MCF 10A (cell line): ENCODE measurements at regions not wholly inside any gene's neighbourhood (a gene's known extent, or its start where the extent isn't known, plus 50 kb on each side); places are given as distances from the start of the nearest gene placed in this dataset.
"Not testable (repeated sequence)": the region's sequence is repeated elsewhere in the genome, so short reads cannot be mapped to it uniquely, and the experiment has no call there.

Experiments used
- BruUV-seq: library from RNA; stranded (reverse); fragments of 400-500 nt; replicated peaks from 2 replicates; lab custom pipeline; 2021; lab: Mats Ljungman, UMichigan
- CTCF ChIA-PET: fragments of 300-600 bp; sonication (Branson Sonifier 250); formaldehyde crosslinking; extraction: SDS; loops from one replicate; lab custom pipeline; 2021; ENCODE audit warnings: antibody characterized with exemption, inconsistent platforms; lab: Yijun Ruan, JAX
- POLR2A ChIA-PET: fragments of 300-600, 350-650 bp; sonication (Branson Sonifier 250); formaldehyde crosslinking; extraction: SDS; loops from one replicate; lab custom pipeline; 2020; ENCODE audit warnings: antibody characterized with exemption, inconsistent platforms; lab: Yijun Ruan, JAX
- DNase-seq: peaks from one replicate; pipeline ENCODE4 v3.0.0-alpha.2; 2018; ENCODE audit not compliant: unreplicated experiment
- H3K27ac Mint-ChIP-seq: one replicate; pipeline ENCODE4 v1.8.0; 2022; ENCODE audit warnings: mild to moderate bottlenecking, low read depth, mixed read lengths; ENCODE audit not compliant: unreplicated experiment
- H3K27me3 Mint-ChIP-seq: one replicate; pipeline ENCODE4 v1.8.0; 2022; ENCODE audit warnings: mixed read lengths; ENCODE audit not compliant: insufficient read depth, unreplicated experiment
- H3K36me3 Mint-ChIP-seq: one replicate; pipeline ENCODE4 v1.8.0; 2022; ENCODE audit warnings: mild to moderate bottlenecking, moderate library complexity, mixed read lengths; ENCODE audit not compliant: insufficient read depth, unreplicated experiment
- H3K4me1 Mint-ChIP-seq: one replicate; pipeline ENCODE4 v1.8.0; 2022; ENCODE audit warnings: mixed read lengths; ENCODE audit not compliant: insufficient read depth, unreplicated experiment
- H3K4me3 Mint-ChIP-seq: one replicate; pipeline ENCODE4 v1.8.0; 2022; ENCODE audit warnings: mild to moderate bottlenecking, moderate library complexity, mixed read lengths; ENCODE audit not compliant: unreplicated experiment
- H3K9me3 Mint-ChIP-seq: one replicate; pipeline ENCODE4 v1.8.0; 2022; ENCODE audit warnings: mixed read lengths; ENCODE audit not compliant: unreplicated experiment
- intact Hi-C: fragments of 100-400 bp; cut with micrococcal nuclease; formaldehyde crosslinking; loops from 2 replicates; pipeline ENCODE4 v1.14.1; 2022
- TF ChIP-seq, protein P1 (sequence below): fragments of 200-600 bp; IDR thresholded peaks from one replicate; pipeline ENCODE4 v1.8.0; 2022; ENCODE audit warnings: antibody characterized with exemption, mild to moderate bottlenecking; ENCODE audit not compliant: unreplicated experiment

DNA sequence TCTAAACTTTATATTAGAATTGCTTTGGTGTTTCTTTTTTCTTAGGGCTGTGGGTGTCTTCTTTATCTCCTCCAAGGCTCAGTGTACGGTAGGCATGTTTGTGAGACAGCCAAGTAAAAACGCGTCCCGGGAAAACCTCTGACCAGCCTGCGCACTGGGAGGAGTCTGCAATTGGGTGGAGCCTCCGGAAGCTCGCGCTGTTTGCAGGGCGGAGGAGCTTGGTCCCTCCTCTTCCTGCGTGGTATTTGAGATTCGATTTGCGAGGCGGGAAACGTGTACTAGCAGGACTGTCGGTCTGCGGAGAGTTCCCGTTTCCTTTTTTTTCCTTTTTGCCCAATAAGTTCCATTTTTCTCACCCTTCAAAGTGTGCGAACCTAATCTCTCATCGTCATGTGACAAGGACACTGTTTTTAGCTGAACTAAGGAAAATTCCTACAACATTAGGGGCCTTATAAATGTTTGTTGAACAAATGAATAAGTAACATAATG, 182.1 kb upstream of the OTX2 start:
- no peaks in the 10 kb centered on the region for H3K4me1 Mint-ChIP-seq
- no peak overlapping the region for H3K4me3 Mint-ChIP-seq
- TF ChIP-seq, protein P1, sequence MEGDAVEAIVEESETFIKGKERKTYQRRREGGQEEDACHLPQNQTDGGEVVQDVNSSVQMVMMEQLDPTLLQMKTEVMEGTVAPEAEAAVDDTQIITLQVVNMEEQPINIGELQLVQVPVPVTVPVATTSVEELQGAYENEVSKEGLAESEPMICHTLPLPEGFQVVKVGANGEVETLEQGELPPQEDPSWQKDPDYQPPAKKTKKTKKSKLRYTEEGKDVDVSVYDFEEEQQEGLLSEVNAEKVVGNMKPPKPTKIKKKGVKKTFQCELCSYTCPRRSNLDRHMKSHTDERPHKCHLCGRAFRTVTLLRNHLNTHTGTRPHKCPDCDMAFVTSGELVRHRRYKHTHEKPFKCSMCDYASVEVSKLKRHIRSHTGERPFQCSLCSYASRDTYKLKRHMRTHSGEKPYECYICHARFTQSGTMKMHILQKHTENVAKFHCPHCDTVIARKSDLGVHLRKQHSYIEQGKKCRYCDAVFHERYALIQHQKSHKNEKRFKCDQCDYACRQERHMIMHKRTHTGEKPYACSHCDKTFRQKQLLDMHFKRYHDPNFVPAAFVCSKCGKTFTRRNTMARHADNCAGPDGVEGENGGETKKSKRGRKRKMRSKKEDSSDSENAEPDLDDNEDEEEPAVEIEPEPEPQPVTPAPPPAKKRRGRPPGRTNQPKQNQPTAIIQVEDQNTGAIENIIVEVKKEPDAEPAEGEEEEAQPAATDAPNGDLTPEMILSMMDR: no peak
- H3K27me3 Mint-ChIP-seq: peaks cover 15% of the 10 kb centered on the region
- no TSS peak for BruUV-seq
- no peak for DNase-seq
- H3K27ac Mint-ChIP-seq: no peak overlapping the region
- H3K9me3 Mint-ChIP-seq: no peaks in the 10 kb centered on the region
- H3K36me3 Mint-ChIP-seq: no peaks in the 10 kb centered on the region
- POLR2A ChIA-PET: no interaction called here
- intact Hi-C loops: no loop called here
- CTCF ChIA-PET: no interaction called here

DNA sequence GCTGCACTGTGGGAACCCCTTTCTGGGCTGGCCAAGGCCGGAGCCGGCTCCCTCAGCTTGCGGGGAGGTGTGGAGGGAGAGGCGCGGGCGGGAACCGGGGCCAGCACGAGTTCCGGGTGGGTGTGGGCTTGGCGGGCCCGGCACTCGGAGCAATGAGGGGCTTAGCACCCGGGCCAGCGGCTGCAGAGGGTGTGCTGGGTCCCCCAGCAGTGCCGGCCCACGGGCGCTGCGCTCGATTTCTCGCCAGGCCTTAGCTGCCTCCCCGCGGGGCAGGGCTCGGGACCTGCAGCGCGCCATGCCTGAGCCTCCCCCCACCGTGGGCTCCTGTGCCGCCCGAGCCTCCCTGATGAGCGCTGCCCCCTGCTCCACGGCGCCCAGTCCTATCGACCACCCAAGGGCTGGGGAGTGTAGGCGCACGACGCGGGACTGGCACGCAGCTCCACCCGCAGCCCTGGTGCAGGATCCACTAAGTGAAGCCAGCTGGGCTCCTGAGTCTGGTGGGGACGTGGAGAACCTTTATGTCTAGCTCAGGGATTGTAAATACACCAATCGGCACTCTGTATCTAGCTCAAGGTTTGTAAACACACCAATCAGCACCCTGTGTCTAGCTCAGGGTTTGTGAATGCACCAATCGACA, 180.8 kb upstream of the OTX2 start:
- H3K4me3 Mint-ChIP-seq, intact Hi-C loops, H3K9me3 Mint-ChIP-seq, POLR2A ChIA-PET, H3K27ac Mint-ChIP-seq, CTCF ChIA-PET, H3K36me3 Mint-ChIP-seq, BruUV-seq, DNase-seq, H3K4me1 Mint-ChIP-seq: not testable (repeated sequence)
- peaks cover 15% of the 10 kb centered on the region for H3K27me3 Mint-ChIP-seq

DNA sequence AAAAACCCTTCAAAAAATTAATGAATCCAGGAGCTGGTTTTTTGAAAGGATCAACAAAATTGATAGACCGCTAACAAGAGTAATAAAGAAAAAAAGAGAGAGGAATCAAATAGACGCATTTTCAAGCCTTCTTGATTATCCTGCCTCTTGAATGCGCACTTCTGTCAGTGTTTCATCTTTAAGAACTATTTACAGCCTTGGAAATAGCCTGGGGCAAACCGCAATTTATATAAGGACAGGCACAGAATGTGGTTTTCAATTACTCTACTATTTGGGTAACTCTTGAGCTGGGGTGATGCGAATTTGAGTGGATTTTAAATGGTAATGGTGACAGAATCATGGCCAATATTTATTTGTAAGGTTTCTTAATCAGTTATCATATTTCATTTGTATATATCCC, 179.1 kb upstream of the OTX2 start:
- no peak overlapping the region for H3K4me3 Mint-ChIP-seq
- CTCF ChIA-PET: interaction anchor here (0.8 kb wide), 1 partner anchor 1160 kb away, joined by 4 read pairs; no protein-coding TSS in a partner anchor

DNA sequence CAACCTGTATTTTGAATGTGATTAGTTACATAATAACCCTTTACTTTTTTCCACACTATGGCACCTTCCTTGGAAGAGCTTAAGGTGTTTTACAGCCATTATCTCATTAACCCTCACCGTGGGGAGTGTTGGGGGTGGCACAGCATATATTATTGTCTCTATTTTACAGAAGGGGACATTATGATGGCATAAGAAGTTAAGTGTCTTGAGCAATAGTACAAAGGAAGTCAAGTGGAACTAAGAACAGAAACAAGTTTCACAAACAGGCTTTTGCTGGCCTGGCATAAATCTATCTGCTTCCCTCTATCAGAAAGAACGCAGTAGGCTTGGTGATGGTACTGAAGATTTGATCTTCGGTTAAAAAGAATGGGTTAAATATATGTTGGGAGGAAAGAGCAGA, 169.7 kb upstream of the OTX2 start:
- Mint-ChIP-seq H3K36me3 (no peaks in the 10 kb centered on the region), H3K4me1 (peaks cover 6% of the 10 kb centered on the region), H3K9me3 (no peaks in the 10 kb centered on the region), H3K4me3 (no peak overlapping the region), H3K27ac (no peak overlapping the region), H3K27me3 (peaks cover 56% of the 10 kb centered on the region)
- POLR2A ChIA-PET: no interaction called here
- TF ChIP-seq, protein P1: no peak
- DNase-seq: no peak
- CTCF ChIA-PET: no interaction called here
- intact Hi-C loops: no loop called here
- no TSS peak for BruUV-seq

More for the DNA sequence above, 179.1 kb upstream of the OTX2 start:
- Mint-ChIP-seq H3K9me3 (no peaks in the 10 kb centered on the region), H3K27ac (no peak overlapping the region), H3K27me3 (peaks cover 15% of the 10 kb centered on the region), H3K4me1 (no peaks in the 10 kb centered on the region), H3K36me3 (no peaks in the 10 kb centered on the region)
- intact Hi-C loops: no loop called here
- BruUV-seq: no TSS peak
- no peak for DNase-seq
- POLR2A ChIA-PET: no interaction called here
- TF ChIP-seq, protein P1: no peak
